ENCODE measurements at regions not wholly inside any gene's neighbourhood (a gene's known extent, or its start where the extent isn't known, plus 50 kb on each side); places are given as distances from the start of the nearest gene placed in this dataset.
"Not testable (repeated sequence)": the region's sequence is repeated elsewhere in the genome, so short reads cannot be mapped to it uniquely, and the experiment has no call there.

DNA sequence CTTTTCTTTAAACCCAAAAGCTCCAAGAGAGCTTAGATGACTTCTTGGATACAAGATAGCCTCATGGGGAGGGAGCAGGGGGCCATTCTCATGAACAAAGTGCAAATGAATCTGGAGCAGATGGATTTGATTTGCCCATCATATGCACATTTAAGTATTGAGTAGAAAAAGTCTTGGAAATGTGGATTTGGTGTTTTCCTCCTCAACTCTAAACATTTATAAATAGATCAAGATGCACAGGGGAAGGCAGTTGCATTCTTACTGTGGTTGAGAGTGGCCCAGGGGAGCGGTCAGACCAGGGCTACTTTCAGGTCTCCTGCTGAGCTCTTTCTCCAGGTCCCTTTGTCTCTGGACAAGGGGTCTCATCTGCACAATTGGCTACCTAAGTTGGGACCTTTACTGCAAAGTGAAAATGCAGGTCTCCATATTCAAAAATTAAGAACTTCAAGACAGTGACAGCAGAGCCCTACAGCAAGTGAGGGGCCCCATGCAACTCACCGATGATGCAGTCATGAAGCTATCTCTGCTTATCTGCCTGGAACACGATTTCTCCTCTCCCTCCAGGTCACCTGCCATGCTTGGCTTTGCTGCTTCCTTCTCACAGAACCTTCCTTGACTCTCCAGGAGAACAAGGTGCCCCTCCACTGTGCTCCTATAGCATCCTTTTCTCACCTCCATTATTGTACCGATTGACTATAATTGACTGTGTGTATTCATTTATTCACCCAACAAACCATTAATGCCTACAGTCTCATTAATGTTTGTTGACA is 145.4 kb downstream of the LPIN1 start:
- no peak overlapping the region for H3K4me3 Mint-ChIP-seq
- peaks cover 7% of the 10 kb centered on the region for H3K27me3 Mint-ChIP-seq (ENCODE audit: insufficient read depth)
- H3K36me3 Mint-ChIP-seq (ENCODE audit: low read depth), result peaks cover 12% of the 10 kb centered on the region; the same call in 1 of the 2 replicates
- TF ChIP-seq, protein P1, sequence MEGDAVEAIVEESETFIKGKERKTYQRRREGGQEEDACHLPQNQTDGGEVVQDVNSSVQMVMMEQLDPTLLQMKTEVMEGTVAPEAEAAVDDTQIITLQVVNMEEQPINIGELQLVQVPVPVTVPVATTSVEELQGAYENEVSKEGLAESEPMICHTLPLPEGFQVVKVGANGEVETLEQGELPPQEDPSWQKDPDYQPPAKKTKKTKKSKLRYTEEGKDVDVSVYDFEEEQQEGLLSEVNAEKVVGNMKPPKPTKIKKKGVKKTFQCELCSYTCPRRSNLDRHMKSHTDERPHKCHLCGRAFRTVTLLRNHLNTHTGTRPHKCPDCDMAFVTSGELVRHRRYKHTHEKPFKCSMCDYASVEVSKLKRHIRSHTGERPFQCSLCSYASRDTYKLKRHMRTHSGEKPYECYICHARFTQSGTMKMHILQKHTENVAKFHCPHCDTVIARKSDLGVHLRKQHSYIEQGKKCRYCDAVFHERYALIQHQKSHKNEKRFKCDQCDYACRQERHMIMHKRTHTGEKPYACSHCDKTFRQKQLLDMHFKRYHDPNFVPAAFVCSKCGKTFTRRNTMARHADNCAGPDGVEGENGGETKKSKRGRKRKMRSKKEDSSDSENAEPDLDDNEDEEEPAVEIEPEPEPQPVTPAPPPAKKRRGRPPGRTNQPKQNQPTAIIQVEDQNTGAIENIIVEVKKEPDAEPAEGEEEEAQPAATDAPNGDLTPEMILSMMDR (IDR thresholded peaks at IDR 0.05), result no peak
- no peak for DNase-seq
- no peaks in the 10 kb centered on the region for H3K4me1 Mint-ChIP-seq (ENCODE audit: low read depth)
- peaks cover 38% of the 10 kb centered on the region for H3K9me3 Mint-ChIP-seq
- no peak overlapping the region for H3K27ac Mint-ChIP-seq

- peaks cover 13% of the 10 kb centered on the region for H3K9me3 Mint-ChIP-seq
- TF ChIP-seq, protein P1 (IDR thresholded peaks at IDR 0.05), result no peak
- H3K36me3 Mint-ChIP-seq (ENCODE audit: low read depth), result no peaks in the 10 kb centered on the region; the same call in 1 of the 2 replicates
- no peak overlapping the region for H3K4me3 Mint-ChIP-seq
- no peak for DNase-seq
- H3K27ac Mint-ChIP-seq, result no peak overlapping the region
- H3K27me3 Mint-ChIP-seq (ENCODE audit: insufficient read depth), result peaks cover 8% of the 10 kb centered on the region
- H3K4me1 Mint-ChIP-seq (ENCODE audit: low read depth), result peaks cover 8% of the 10 kb centered on the region; the same call in 1 of the 2 replicates
These were observed 150.0 kb downstream of the LPIN1 start for GRCh38 chr2:11896386-11896785.

DNA sequence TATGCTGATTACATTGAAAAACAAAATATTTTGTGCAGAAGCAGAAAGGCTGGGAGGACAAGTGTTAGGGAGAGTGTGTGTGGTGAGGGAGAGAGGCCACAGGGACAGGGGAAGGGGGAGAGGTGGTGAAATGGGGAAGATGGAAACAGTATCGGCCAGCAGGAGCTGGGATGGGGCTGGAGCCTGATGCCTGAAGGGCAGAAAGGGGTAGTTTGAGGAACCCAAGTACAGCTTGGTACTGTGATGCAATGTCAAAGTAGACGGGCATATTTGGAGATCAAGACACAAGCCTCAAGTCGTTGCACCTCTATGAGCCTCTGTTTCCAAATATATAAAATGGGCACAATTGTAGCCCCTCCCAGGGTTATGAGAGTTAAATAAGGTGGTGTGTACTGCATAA is 152.1 kb downstream of the LPIN1 start:
- Mint-ChIP-seq H3K27me3 (ENCODE audit: insufficient read depth) (peaks cover 11% of the 10 kb centered on the region), H3K27ac (no peak overlapping the region), H3K4me3 (no peak overlapping the region), H3K36me3 (ENCODE audit: low read depth) (no peaks in the 10 kb centered on the region; the same call in 1 of the 2 replicates), H3K9me3 (peaks cover 13% of the 10 kb centered on the region; the same call in 1 of the 2 replicates), H3K4me1 (ENCODE audit: low read depth) (peaks cover 8% of the 10 kb centered on the region; the same call in 1 of the 2 replicates)
- no peak for DNase-seq
- TF ChIP-seq, protein P1 (IDR thresholded peaks at IDR 0.05), result no peak

DNA sequence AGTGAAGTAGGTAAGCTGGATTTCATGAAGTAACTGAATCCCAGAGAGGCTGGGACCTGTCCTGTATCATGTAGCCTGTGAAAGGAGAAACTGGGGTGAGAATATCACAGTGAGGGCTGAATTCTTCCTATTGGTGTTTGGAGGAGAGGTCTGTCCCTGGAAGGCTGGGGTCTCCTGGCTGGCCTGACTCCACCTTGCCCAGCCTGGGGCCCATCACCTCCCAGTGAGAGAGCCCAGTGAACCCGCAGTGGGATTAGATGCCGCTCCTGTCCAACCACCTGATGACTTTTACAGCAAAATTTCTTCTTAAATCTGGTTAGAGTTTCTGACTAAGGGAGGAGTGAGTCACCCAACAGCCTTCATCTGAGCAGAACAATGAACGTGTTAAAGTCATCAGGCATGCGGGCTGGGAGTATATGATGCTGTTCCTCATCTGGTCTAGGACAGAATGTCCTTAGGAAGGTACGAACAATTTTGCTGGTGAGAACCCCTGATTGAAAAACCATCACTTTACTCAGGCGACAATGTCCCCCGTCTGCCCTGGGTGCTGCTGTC is 152.9 kb downstream of the LPIN1 start:
- Mint-ChIP-seq H3K36me3 (ENCODE audit: low read depth) (no peaks in the 10 kb centered on the region), H3K4me3 (no peak overlapping the region), H3K27ac (no peak overlapping the region), H3K9me3 (peaks cover 5% of the 10 kb centered on the region; the same call in 1 of the 2 replicates), H3K27me3 (ENCODE audit: insufficient read depth) (peaks cover 19% of the 10 kb centered on the region), H3K4me1 (ENCODE audit: low read depth) (peaks cover 8% of the 10 kb centered on the region; the same call in 1 of the 2 replicates)
- TF ChIP-seq, protein P1 (IDR thresholded peaks at IDR 0.05), result no peak
- peak; percentile 48 for DNase-seq

GRCh38 chr2:11900891-11901290 is 154.5 kb downstream of the LPIN1 start:
- H3K4me3 Mint-ChIP-seq; H3K36me3 Mint-ChIP-seq (ENCODE audit: low read depth); H3K27ac Mint-ChIP-seq; DNase-seq; H3K9me3 Mint-ChIP-seq; H3K4me1 Mint-ChIP-seq (ENCODE audit: low read depth): not testable (repeated sequence)
- peaks cover 22% of the 10 kb centered on the region for H3K27me3 Mint-ChIP-seq (ENCODE audit: insufficient read depth)

Measured in HFFc6 (cell line).